Ishikawa (cell line): ENCODE measurements at regions not wholly inside any gene's neighbourhood (a gene's known extent, or its start where the extent isn't known, plus 50 kb on each side); places are given as distances from the start of the nearest gene placed in this dataset.

Experiments used
- CEBPB ChIP-seq: IDR thresholded peaks from 2 replicates; pipeline ENCODE4 v1.6.1; 2012
- CREB1 ChIP-seq: IDR thresholded peaks from 2 replicates; pipeline ENCODE4 v1.6.1; 2012; ENCODE audit warnings: low read depth
- EGR1 ChIP-seq: IDR thresholded peaks from 2 replicates; pipeline ENCODE4 v1.6.1; 2012
- EP300 ChIP-seq: IDR thresholded peaks from 2 replicates; pipeline ENCODE4 v1.6.1; 2012; ENCODE audit warnings: borderline replicate concordance
- FOXM1 ChIP-seq: IDR thresholded peaks from 2 replicates; pipeline ENCODE4 v1.6.1; 2012; ENCODE audit warnings: low read depth, borderline replicate concordance
- MAX ChIP-seq: IDR thresholded peaks from 2 replicates; pipeline ENCODE4 v1.6.1; 2012
- NFIC ChIP-seq: IDR thresholded peaks from 2 replicates; pipeline ENCODE4 v1.6.1; 2012
- RAD21 ChIP-seq: IDR thresholded peaks from 2 replicates; pipeline ENCODE4 v1.6.1; 2012; ENCODE audit warnings: low read depth
- TAF1 ChIP-seq: IDR thresholded peaks from 2 replicates; pipeline ENCODE4 v1.6.1; 2012; ENCODE audit warnings: low read depth, mild to moderate bottlenecking
- TCF12 ChIP-seq: IDR thresholded peaks from 2 replicates; pipeline ENCODE4 v1.6.1; 2012; ENCODE audit warnings: low read depth
- TEAD4 ChIP-seq: IDR thresholded peaks from 2 replicates; pipeline ENCODE4 v1.6.1; 2012
- USF1 ChIP-seq: IDR thresholded peaks from 2 replicates; pipeline ENCODE4 v1.6.1; 2012
- YY1 ChIP-seq: IDR thresholded peaks from 2 replicates; pipeline ENCODE4 v1.6.1; 2012; ENCODE audit warnings: low read depth
- ZBTB7A ChIP-seq: IDR thresholded peaks from 2 replicates; pipeline ENCODE4 v1.6.1; 2012; ENCODE audit warnings: low read depth
- TF ChIP-seq, protein P1 (sequence below): IDR thresholded peaks from 2 replicates; pipeline ENCODE4 v1.6.1; 2012; ENCODE audit warnings: low read depth, mild to moderate bottlenecking

GRCh38 chr5:84869675-84870074 lies 485.0 kb upstream of the EDIL3 start:
- TF ChIP-seq TEAD4 (no peak), NFIC (no peak), YY1 (no peak), RAD21 (no peak), ZBTB7A (no peak), USF1 (no peak), CREB1 (no peak), TAF1 (no peak), TCF12 (no peak), EP300 (no peak), MAX (no peak)
- TF ChIP-seq, protein P1, sequence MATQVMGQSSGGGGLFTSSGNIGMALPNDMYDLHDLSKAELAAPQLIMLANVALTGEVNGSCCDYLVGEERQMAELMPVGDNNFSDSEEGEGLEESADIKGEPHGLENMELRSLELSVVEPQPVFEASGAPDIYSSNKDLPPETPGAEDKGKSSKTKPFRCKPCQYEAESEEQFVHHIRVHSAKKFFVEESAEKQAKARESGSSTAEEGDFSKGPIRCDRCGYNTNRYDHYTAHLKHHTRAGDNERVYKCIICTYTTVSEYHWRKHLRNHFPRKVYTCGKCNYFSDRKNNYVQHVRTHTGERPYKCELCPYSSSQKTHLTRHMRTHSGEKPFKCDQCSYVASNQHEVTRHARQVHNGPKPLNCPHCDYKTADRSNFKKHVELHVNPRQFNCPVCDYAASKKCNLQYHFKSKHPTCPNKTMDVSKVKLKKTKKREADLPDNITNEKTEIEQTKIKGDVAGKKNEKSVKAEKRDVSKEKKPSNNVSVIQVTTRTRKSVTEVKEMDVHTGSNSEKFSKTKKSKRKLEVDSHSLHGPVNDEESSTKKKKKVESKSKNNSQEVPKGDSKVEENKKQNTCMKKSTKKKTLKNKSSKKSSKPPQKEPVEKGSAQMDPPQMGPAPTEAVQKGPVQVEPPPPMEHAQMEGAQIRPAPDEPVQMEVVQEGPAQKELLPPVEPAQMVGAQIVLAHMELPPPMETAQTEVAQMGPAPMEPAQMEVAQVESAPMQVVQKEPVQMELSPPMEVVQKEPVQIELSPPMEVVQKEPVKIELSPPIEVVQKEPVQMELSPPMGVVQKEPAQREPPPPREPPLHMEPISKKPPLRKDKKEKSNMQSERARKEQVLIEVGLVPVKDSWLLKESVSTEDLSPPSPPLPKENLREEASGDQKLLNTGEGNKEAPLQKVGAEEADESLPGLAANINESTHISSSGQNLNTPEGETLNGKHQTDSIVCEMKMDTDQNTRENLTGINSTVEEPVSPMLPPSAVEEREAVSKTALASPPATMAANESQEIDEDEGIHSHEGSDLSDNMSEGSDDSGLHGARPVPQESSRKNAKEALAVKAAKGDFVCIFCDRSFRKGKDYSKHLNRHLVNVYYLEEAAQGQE: no peak

DNA sequence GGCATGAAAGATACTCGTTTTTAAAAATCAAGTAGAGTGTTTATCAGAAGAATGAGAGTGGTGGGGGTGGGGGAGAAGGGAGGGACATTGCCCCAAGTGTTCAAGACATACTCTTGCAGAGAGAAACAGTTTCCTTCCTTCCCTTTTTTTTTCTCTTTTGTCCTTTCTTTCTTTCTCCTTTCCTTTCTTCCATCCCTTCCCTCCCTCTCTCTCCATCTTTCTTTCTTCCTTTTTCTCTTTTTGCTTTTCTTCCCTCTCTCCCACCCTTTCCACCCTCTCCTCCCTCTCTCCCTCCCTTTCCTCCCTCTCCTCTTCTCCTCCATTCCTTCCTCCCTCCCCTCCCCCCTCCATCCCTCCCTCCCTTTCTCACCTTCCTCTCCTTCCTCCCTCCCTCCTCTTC lies 478.3 kb upstream of the EDIL3 start:
- TF ChIP-seq, protein P1: no peak
- TF ChIP-seq TAF1: no peak
- TF ChIP-seq NFIC: no peak
- TF ChIP-seq USF1: no peak
- no peak for TF ChIP-seq RAD21
- TF ChIP-seq MAX: no peak
- no peak for TF ChIP-seq EP300
- no peak for TF ChIP-seq TCF12
- TF ChIP-seq CREB1: no peak
- TF ChIP-seq EGR1: no peak
- TF ChIP-seq CEBPB: no peak

- no peak for TF ChIP-seq EP300
- TF ChIP-seq YY1: no peak
- no peak for TF ChIP-seq EGR1
- TF ChIP-seq ZBTB7A: no peak
- TF ChIP-seq USF1: no peak
- no peak for TF ChIP-seq CEBPB
- TF ChIP-seq, protein P1: no peak
- TF ChIP-seq MAX: no peak
- TF ChIP-seq FOXM1: no peak
- TF ChIP-seq CREB1: no peak
- no peak for TF ChIP-seq TAF1
- no peak for TF ChIP-seq NFIC
- TF ChIP-seq RAD21: no peak
- TF ChIP-seq TCF12: no peak
- no peak for TF ChIP-seq TEAD4
Measured at GRCh38 chr5:84862132-84862531, 477.5 kb upstream of the EDIL3 start.

DNA sequence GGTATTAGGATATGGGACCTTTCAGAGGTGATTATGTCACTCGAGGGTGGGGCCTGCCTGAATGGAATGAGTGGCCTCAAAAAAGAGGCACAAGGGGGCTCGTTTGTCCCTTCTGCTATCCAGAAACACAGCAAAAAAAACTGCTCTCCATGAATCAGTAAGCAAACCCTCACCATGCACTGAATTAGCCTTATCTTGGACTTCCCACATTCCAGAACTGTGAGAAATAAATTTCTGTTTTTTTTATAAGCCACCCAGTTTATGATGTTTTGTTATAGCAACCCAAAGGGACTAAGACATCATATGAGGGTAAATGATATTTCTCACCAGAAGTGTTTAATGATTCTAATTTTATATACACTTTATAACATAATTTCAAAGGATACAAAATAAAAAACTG lies 476.6 kb upstream of the EDIL3 start:
- TF ChIP-seq YY1 (no peak), RAD21 (no peak), CEBPB (no peak), EP300 (no peak), TAF1 (no peak), ZBTB7A (no peak), TCF12 (no peak), NFIC (no peak), EGR1 (no peak), FOXM1 (no peak), TEAD4 (no peak), USF1 (no peak), CREB1 (no peak), MAX (no peak)
- TF ChIP-seq, protein P1: no peak
